ENCODE measurements at regions not wholly inside any gene's neighbourhood (a gene's known extent, or its start where the extent isn't known, plus 50 kb on each side); places are given as distances from the start of the nearest gene placed in this dataset.

GRCh38 chr10:42977032-42977416, 99.8 kb upstream of the RET start:
- H3K27me3 ChIP-seq (ENCODE audit: control insufficient read depth, insufficient read depth, low read length), result no peaks in the 10 kb centered on the region
- H3K36me3 ChIP-seq (ENCODE audit: control insufficient read depth, low read depth, low read length), result no peaks in the 10 kb centered on the region
- no peak overlapping the region for H3K4me3 ChIP-seq (ENCODE audit: low read length)
- H3K9ac ChIP-seq (ENCODE audit: low read length), result no peak overlapping the region
- no peaks in the 10 kb centered on the region for H3K9me3 ChIP-seq (ENCODE audit: control insufficient read depth, low read depth, low read length)
- no peaks in the 10 kb centered on the region for H3K4me1 ChIP-seq (ENCODE audit: control insufficient read depth, low read depth, low read length)
- H3K27ac ChIP-seq (ENCODE audit: low read length), result no peak overlapping the region

- H3K4me1 ChIP-seq (ENCODE audit: control insufficient read depth, low read depth, low read length), result no peaks in the 10 kb centered on the region
Observed at GRCh38 chr10:42979181-42979580, 97.7 kb upstream of the RET start.

GRCh38 chr10:42979721-42980467, 97.0 kb upstream of the RET start:
- Histone ChIP-seq H3K36me3 (ENCODE audit: control insufficient read depth, low read depth, low read length) (no peaks in the 10 kb centered on the region), H3K9me3 (ENCODE audit: control insufficient read depth, low read depth, low read length) (no peaks in the 10 kb centered on the region), H3K4me1 (ENCODE audit: control insufficient read depth, low read depth, low read length) (no peaks in the 10 kb centered on the region), H3K27me3 (ENCODE audit: control insufficient read depth, insufficient read depth, low read length) (no peaks in the 10 kb centered on the region), H3K4me3 (ENCODE audit: low read length) (no peak overlapping the region), H3K27ac (ENCODE audit: low read length) (no peak overlapping the region), H3K9ac (ENCODE audit: low read length) (no peak overlapping the region)

More at GRCh38 chr10:42979181-42979580, 97.7 kb upstream of the RET start:
- Histone ChIP-seq H3K27ac (ENCODE audit: low read length) (no peak overlapping the region), H3K36me3 (ENCODE audit: control insufficient read depth, low read depth, low read length) (no peaks in the 10 kb centered on the region), H3K4me3 (ENCODE audit: low read length) (no peak overlapping the region), H3K9ac (ENCODE audit: low read length) (no peak overlapping the region), H3K27me3 (ENCODE audit: control insufficient read depth, insufficient read depth, low read length) (no peaks in the 10 kb centered on the region), H3K9me3 (ENCODE audit: control insufficient read depth, low read depth, low read length) (no peaks in the 10 kb centered on the region)

GRCh38 chr10:42980553-42981357, 96.1 kb upstream of the RET start:
- no peak overlapping the region for H3K4me3 ChIP-seq (ENCODE audit: low read length)
- H3K27me3 ChIP-seq (ENCODE audit: control insufficient read depth, insufficient read depth, low read length), result no peaks in the 10 kb centered on the region
- H3K4me1 ChIP-seq (ENCODE audit: control insufficient read depth, low read depth, low read length), result no peaks in the 10 kb centered on the region
- no peak overlapping the region for H3K9ac ChIP-seq (ENCODE audit: low read length)
- no peak overlapping the region for H3K27ac ChIP-seq (ENCODE audit: low read length)
- no peaks in the 10 kb centered on the region for H3K36me3 ChIP-seq (ENCODE audit: control insufficient read depth, low read depth, low read length)
- no peaks in the 10 kb centered on the region for H3K9me3 ChIP-seq (ENCODE audit: control insufficient read depth, low read depth, low read length)

GRCh38 chr10:42981358-42982236, 95.3 kb upstream of the RET start:
- Histone ChIP-seq H3K4me3 (ENCODE audit: low read length) (no peak overlapping the region), H3K9me3 (ENCODE audit: control insufficient read depth, low read depth, low read length) (no peaks in the 10 kb centered on the region), H3K27ac (ENCODE audit: low read length) (no peak overlapping the region), H3K36me3 (ENCODE audit: control insufficient read depth, low read depth, low read length) (no peaks in the 10 kb centered on the region), H3K9ac (ENCODE audit: low read length) (no peak overlapping the region), H3K27me3 (ENCODE audit: control insufficient read depth, insufficient read depth, low read length) (no peaks in the 10 kb centered on the region), H3K4me1 (ENCODE audit: control insufficient read depth, low read depth, low read length) (no peaks in the 10 kb centered on the region)

- H3K4me3 ChIP-seq (ENCODE audit: low read length), result no peak overlapping the region
- H3K27ac ChIP-seq (ENCODE audit: low read length), result no peak overlapping the region
Observed at GRCh38 chr10:42982891-42983506, 93.9 kb upstream of the RET start.

GRCh38 chr10:42983591-42983990, 93.3 kb upstream of the RET start:
- no peak overlapping the region for H3K27ac ChIP-seq (ENCODE audit: low read length)
- H3K4me1 ChIP-seq (ENCODE audit: control insufficient read depth, low read depth, low read length), result no peaks in the 10 kb centered on the region
- no peaks in the 10 kb centered on the region for H3K27me3 ChIP-seq (ENCODE audit: control insufficient read depth, insufficient read depth, low read length)
- no peak overlapping the region for H3K4me3 ChIP-seq (ENCODE audit: low read length)
- no peak overlapping the region for H3K9ac ChIP-seq (ENCODE audit: low read length)
- no peaks in the 10 kb centered on the region for H3K36me3 ChIP-seq (ENCODE audit: control insufficient read depth, low read depth, low read length)
- H3K9me3 ChIP-seq (ENCODE audit: control insufficient read depth, low read depth, low read length), result no peaks in the 10 kb centered on the region

More at GRCh38 chr10:42982891-42983506, 93.9 kb upstream of the RET start:
- Histone ChIP-seq H3K36me3 (ENCODE audit: control insufficient read depth, low read depth, low read length) (no peaks in the 10 kb centered on the region), H3K9me3 (ENCODE audit: control insufficient read depth, low read depth, low read length) (no peaks in the 10 kb centered on the region), H3K4me1 (ENCODE audit: control insufficient read depth, low read depth, low read length) (no peaks in the 10 kb centered on the region), H3K9ac (ENCODE audit: low read length) (no peak overlapping the region), H3K27me3 (ENCODE audit: control insufficient read depth, insufficient read depth, low read length) (no peaks in the 10 kb centered on the region)

GRCh38 chr10:42984035-42984610, 92.7 kb upstream of the RET start:
- Histone ChIP-seq H3K27me3 (ENCODE audit: control insufficient read depth, insufficient read depth, low read length) (no peaks in the 10 kb centered on the region), H3K36me3 (ENCODE audit: control insufficient read depth, low read depth, low read length) (no peaks in the 10 kb centered on the region), H3K27ac (ENCODE audit: low read length) (no peak overlapping the region), H3K4me3 (ENCODE audit: low read length) (no peak overlapping the region), H3K4me1 (ENCODE audit: control insufficient read depth, low read depth, low read length) (no peaks in the 10 kb centered on the region), H3K9me3 (ENCODE audit: control insufficient read depth, low read depth, low read length) (no peaks in the 10 kb centered on the region), H3K9ac (ENCODE audit: low read length) (no peak overlapping the region)

GRCh38 chr10:42984761-42985325, 92.0 kb upstream of the RET start:
- Histone ChIP-seq H3K4me3 (ENCODE audit: low read length) (no peak overlapping the region), H3K9ac (ENCODE audit: low read length) (no peak overlapping the region), H3K4me1 (ENCODE audit: control insufficient read depth, low read depth, low read length) (no peaks in the 10 kb centered on the region), H3K27me3 (ENCODE audit: control insufficient read depth, insufficient read depth, low read length) (no peaks in the 10 kb centered on the region), H3K9me3 (ENCODE audit: control insufficient read depth, low read depth, low read length) (no peaks in the 10 kb centered on the region), H3K27ac (ENCODE audit: low read length) (no peak overlapping the region), H3K36me3 (ENCODE audit: control insufficient read depth, low read depth, low read length) (no peaks in the 10 kb centered on the region)

GRCh38 chr10:42985436-42986316, 91.2 kb upstream of the RET start:
- H3K27me3 ChIP-seq (ENCODE audit: control insufficient read depth, insufficient read depth, low read length), result no peaks in the 10 kb centered on the region
- no peaks in the 10 kb centered on the region for H3K4me1 ChIP-seq (ENCODE audit: control insufficient read depth, low read depth, low read length)
- no peak overlapping the region for H3K27ac ChIP-seq (ENCODE audit: low read length)
- no peaks in the 10 kb centered on the region for H3K36me3 ChIP-seq (ENCODE audit: control insufficient read depth, low read depth, low read length)
- H3K9ac ChIP-seq (ENCODE audit: low read length), result no peak overlapping the region
- H3K9me3 ChIP-seq (ENCODE audit: control insufficient read depth, low read depth, low read length), result no peaks in the 10 kb centered on the region
- no peak overlapping the region for H3K4me3 ChIP-seq (ENCODE audit: low read length)

Measured in iPS-18a (cell line).